Naive thymus-derived CD4-positive, alpha-beta T cell (primary cell): ENCODE measurements at regions not wholly inside any gene's neighbourhood (a gene's known extent, or its start where the extent isn't known, plus 50 kb on each side); places are given as distances from the start of the nearest gene placed in this dataset.

Experiments used
- ATAC-seq: fragments of 150-1000 bp; cut with Tn5 transposase; 2 replicates; pipeline ENCODE4 v1.10.0; 2021; ENCODE audit warnings: mild to moderate bottlenecking, moderate library complexity
- CTCF ChIA-PET: fragments of 350-600 bp; sonication (Branson Sonifier 250); formaldehyde crosslinking; loops from one replicate; lab custom pipeline; 2021; ENCODE audit warnings: antibody characterized with exemption; lab: Charles Lee
- POLR2A ChIA-PET: fragments of 350-600 bp; sonication (Branson Sonifier 250); formaldehyde crosslinking; loops from one replicate; lab custom pipeline; 2021; ENCODE audit warnings: antibody characterized with exemption, inconsistent platforms; lab: Charles Lee
- DNase-seq, 9 donors: peaks; one replicate each; pipeline versions ENCODE4 v3.0.0 to v3.0.0-alpha.2; 2020 to 2022; ENCODE audit warnings: mixed read lengths in 1 of 9
- H3K27ac ChIP-seq: one replicate; pipeline ENCODE4 v1.7.0; 2013; ENCODE audit warnings: mild to moderate bottlenecking, low read depth, low read length, moderate library complexity
- H3K27me3 ChIP-seq, 2 donors: one replicate each; pipeline ENCODE4 v1.7.0; 2013; ENCODE audit warnings: low read length in 2 of 2, mild to moderate bottlenecking in 2 of 2, moderate library complexity in 2 of 2; ENCODE audit not compliant: control insufficient read depth in 2 of 2, insufficient read depth in 2 of 2
- H3K36me3 ChIP-seq, 3 experiments: 1 replicate in 2 of 3; 2 replicates in 1 of 3; pipeline ENCODE4 v1.7.0; 2013; ENCODE audit warnings: low read length in 3 of 3, mild to moderate bottlenecking in 3 of 3, moderate library complexity in 1 of 3; ENCODE audit not compliant: insufficient read depth in 3 of 3, control insufficient read depth in 2 of 3
- H3K4me1 ChIP-seq, 2 donors: one replicate each; pipeline ENCODE4 v1.7.0; 2013; ENCODE audit warnings: low read length in 2 of 2, mild to moderate bottlenecking in 2 of 2, moderate library complexity in 1 of 2; ENCODE audit not compliant: control insufficient read depth in 2 of 2, insufficient read depth in 2 of 2
- H3K4me3 ChIP-seq: 2 replicates; pipeline ENCODE4 v1.7.0; 2013; ENCODE audit warnings: mild to moderate bottlenecking, low read length
- H3K9me3 ChIP-seq, 3 experiments: 1 replicate in 2 of 3; 2 replicates in 1 of 3; pipeline ENCODE4 v1.7.0; 2013; ENCODE audit warnings: low read length in 3 of 3; ENCODE audit not compliant: control insufficient read depth in 2 of 3
- H3K27ac Mint-ChIP-seq, 9 donors: one replicate each; pipeline ENCODE4 v1.8.0; 2020 to 2022; ENCODE audit warnings: mixed read lengths in 9 of 9, mild to moderate bottlenecking in 8 of 9, moderate library complexity in 5 of 9, inconsistent platforms in 2 of 9
- H3K27me3 Mint-ChIP-seq, 5 donors: one replicate each; pipeline ENCODE4 v1.8.0; 2021 to 2022; ENCODE audit warnings: mixed read lengths in 5 of 5, mild to moderate bottlenecking in 1 of 5
- H3K36me3 Mint-ChIP-seq, 5 donors: one replicate each; pipeline ENCODE4 v1.8.0; 2020 to 2022; ENCODE audit warnings: mixed read lengths in 5 of 5, mild to moderate bottlenecking in 3 of 5, inconsistent platforms in 1 of 5
- H3K4me1 Mint-ChIP-seq, 7 donors: one replicate each; pipeline ENCODE4 v1.8.0; 2020 to 2022; ENCODE audit warnings: mixed read lengths in 7 of 7, mild to moderate bottlenecking in 3 of 7, inconsistent platforms in 1 of 7
- H3K4me3 Mint-ChIP-seq, 10 donors: one replicate each; pipeline ENCODE4 v1.8.0; 2020 to 2022; ENCODE audit warnings: mild to moderate bottlenecking in 10 of 10, mixed read lengths in 10 of 10, moderate library complexity in 6 of 10, inconsistent platforms in 2 of 10
- H3K9me3 Mint-ChIP-seq, 11 donors: one replicate each; pipeline ENCODE4 v1.8.0; 2020 to 2022; ENCODE audit warnings: mixed read lengths in 11 of 11, mild to moderate bottlenecking in 4 of 11, inconsistent platforms in 1 of 11, moderate library complexity in 1 of 11
- intact Hi-C, 2 donors: fragments of 100-400 bp; cut with micrococcal nuclease; formaldehyde crosslinking; loops; one replicate each; pipeline ENCODE4 v1.15.1; 2023

GRCh38 chr4:125388613-125389012 lies 73.9 kb downstream of the FAT4 start:
- Histone ChIP-seq H3K4me1 (no peaks in the 10 kb centered on the region), H3K27ac (no peak overlapping the region), H3K4me3 (no peak overlapping the region), H3K27me3 (no peaks in the 10 kb centered on the region), H3K36me3 (no peaks in the 10 kb centered on the region), H3K9me3 (no peaks in the 10 kb centered on the region)
- Mint-ChIP-seq H3K27me3 (no peaks in the 10 kb centered on the region), H3K4me1 (peaks cover 0 to 3% (median 0%) of the 10 kb centered on the region in 7 donors), H3K27ac (no peak overlapping the region), H3K36me3 (no peaks in the 10 kb centered on the region), H3K9me3 (peaks cover 0 to 17% (median 0%) of the 10 kb centered on the region in 11 donors), H3K4me3 (no peak overlapping the region)
- ChIA-PET POLR2A (no interaction called here), CTCF (no interaction called here)
- intact Hi-C loops, result no loop called here
- DNase-seq (no peak), ATAC-seq (no peak)

GRCh38 chr4:125389713-125390112 lies 75.0 kb downstream of the FAT4 start:
- Mint-ChIP-seq H3K9me3 (peaks cover 0 to 17% (median 0%) of the 10 kb centered on the region in 11 donors), H3K27ac (no peak overlapping the region), H3K27me3 (no peaks in the 10 kb centered on the region), H3K4me1 (peaks cover 0 to 3% (median 0%) of the 10 kb centered on the region in 7 donors), H3K36me3 (no peaks in the 10 kb centered on the region), H3K4me3 (no peak overlapping the region)
- H3K4me3 ChIP-seq, result no peak overlapping the region
- POLR2A ChIA-PET, result no interaction called here
- H3K27ac ChIP-seq, result no peak overlapping the region
- no peaks in the 10 kb centered on the region for H3K27me3 ChIP-seq
- DNase-seq (no peak), ATAC-seq (no peak)
- intact Hi-C loops, result no loop called here
- no peaks in the 10 kb centered on the region for H3K4me1 ChIP-seq
- no peaks in the 10 kb centered on the region for H3K9me3 ChIP-seq
- H3K36me3 ChIP-seq, result no peaks in the 10 kb centered on the region
- CTCF ChIA-PET, result no interaction called here

GRCh38 chr4:125390126-125390525 lies 75.4 kb downstream of the FAT4 start:
- Histone ChIP-seq H3K4me1 (no peaks in the 10 kb centered on the region), H3K4me3 (no peak overlapping the region), H3K36me3 (no peaks in the 10 kb centered on the region), H3K9me3 (no peaks in the 10 kb centered on the region), H3K27me3 (no peaks in the 10 kb centered on the region), H3K27ac (no peak overlapping the region)
- intact Hi-C loops, result no loop called here
- DNase-seq (no peak), ATAC-seq (no peak)
- CTCF ChIA-PET, result no interaction called here
- H3K36me3 Mint-ChIP-seq, result no peaks in the 10 kb centered on the region
- H3K4me1 Mint-ChIP-seq, result peaks cover 0 to 3% (median 0%) of the 10 kb centered on the region in 7 donors
- H3K9me3 Mint-ChIP-seq, result peaks cover 0 to 17% (median 0%) of the 10 kb centered on the region in 11 donors
- no peak overlapping the region for H3K4me3 Mint-ChIP-seq
- H3K27me3 Mint-ChIP-seq, result no peaks in the 10 kb centered on the region
- POLR2A ChIA-PET, result no interaction called here
- no peak overlapping the region for H3K27ac Mint-ChIP-seq

- POLR2A ChIA-PET, result no interaction called here
- Histone ChIP-seq H3K36me3 (no peaks in the 10 kb centered on the region), H3K4me1 (no peaks in the 10 kb centered on the region), H3K9me3 (no peaks in the 10 kb centered on the region), H3K4me3 (no peak overlapping the region), H3K27me3 (no peaks in the 10 kb centered on the region), H3K27ac (no peak overlapping the region)
- intact Hi-C loops, result no loop called here
- no peak overlapping the region for H3K27ac Mint-ChIP-seq
- CTCF ChIA-PET, result no interaction called here
- H3K36me3 Mint-ChIP-seq, result no peaks in the 10 kb centered on the region
- H3K27me3 Mint-ChIP-seq, result no peaks in the 10 kb centered on the region
- H3K9me3 Mint-ChIP-seq, result peaks cover 0 to 17% (median 0%) of the 10 kb centered on the region in 11 donors
- H3K4me3 Mint-ChIP-seq, result no peak overlapping the region
- ATAC-seq (no peak), DNase-seq (no peak)
- peaks cover 0 to 3% (median 0%) of the 10 kb centered on the region in 7 donors for H3K4me1 Mint-ChIP-seq
These were observed 76.0 kb downstream of the FAT4 start for GRCh38 chr4:125390727-125391126.

- Mint-ChIP-seq H3K4me1 (peaks cover 0 to 3% (median 0%) of the 10 kb centered on the region in 7 donors), H3K36me3 (no peaks in the 10 kb centered on the region), H3K9me3 (peaks cover 0 to 8% (median 0%) of the 10 kb centered on the region in 11 donors), H3K27me3 (no peaks in the 10 kb centered on the region), H3K27ac (no peak overlapping the region), H3K4me3 (no peak overlapping the region)
- ChIA-PET CTCF (no interaction called here), POLR2A (no interaction called here)
- H3K9me3 ChIP-seq, result no peaks in the 10 kb centered on the region
- intact Hi-C loops, result no loop called here
- H3K36me3 ChIP-seq, result no peaks in the 10 kb centered on the region
- H3K27ac ChIP-seq, result no peak overlapping the region
- no peaks in the 10 kb centered on the region for H3K4me1 ChIP-seq
- no peaks in the 10 kb centered on the region for H3K27me3 ChIP-seq
- no peak for ATAC-seq
- H3K4me3 ChIP-seq, result no peak overlapping the region
- DNase-seq, result no peak
These were observed 77.9 kb downstream of the FAT4 start for GRCh38 chr4:125392694-125393093.

GRCh38 chr4:125393825-125394224 lies 79.1 kb downstream of the FAT4 start:
- ChIA-PET POLR2A (no interaction called here), CTCF (no interaction called here)
- no peak overlapping the region for H3K27ac ChIP-seq
- peaks cover 0 to 8% (median 0%) of the 10 kb centered on the region in 11 donors for H3K9me3 Mint-ChIP-seq
- H3K27ac Mint-ChIP-seq, result no peak overlapping the region
- H3K4me1 Mint-ChIP-seq, result peaks cover 0 to 3% (median 0%) of the 10 kb centered on the region in 7 donors
- no peaks in the 10 kb centered on the region for H3K9me3 ChIP-seq
- H3K36me3 Mint-ChIP-seq, result no peaks in the 10 kb centered on the region
- DNase-seq, result no peak
- no peaks in the 10 kb centered on the region for H3K36me3 ChIP-seq
- H3K4me3 ChIP-seq, result no peak overlapping the region
- H3K27me3 ChIP-seq, result no peaks in the 10 kb centered on the region
- H3K4me3 Mint-ChIP-seq, result no peak overlapping the region
- ATAC-seq, result no peak
- no peaks in the 10 kb centered on the region for H3K27me3 Mint-ChIP-seq
- no peaks in the 10 kb centered on the region for H3K4me1 ChIP-seq
- intact Hi-C loops, result no loop called here

GRCh38 chr4:125397226-125397625 lies 82.5 kb downstream of the FAT4 start:
- no peaks in the 10 kb centered on the region for H3K4me1 ChIP-seq
- Mint-ChIP-seq H3K9me3 (peaks cover 0 to 2% (median 0%) of the 10 kb centered on the region in 11 donors), H3K27ac (no peak overlapping the region), H3K4me1 (peaks cover 0 to 3% (median 0%) of the 10 kb centered on the region in 7 donors), H3K27me3 (no peaks in the 10 kb centered on the region), H3K36me3 (no peaks in the 10 kb centered on the region), H3K4me3 (no peak overlapping the region)
- no peak for ATAC-seq
- POLR2A ChIA-PET, result no interaction called here
- DNase-seq, result no peak
- peaks cover 0 to 3% of the 10 kb centered on the region in 2 donors for H3K27me3 ChIP-seq
- H3K4me3 ChIP-seq, result no peak overlapping the region
- H3K36me3 ChIP-seq, result no peaks in the 10 kb centered on the region
- no peak overlapping the region for H3K27ac ChIP-seq
- intact Hi-C loops, result no loop called here
- CTCF ChIA-PET, result no interaction called here
- H3K9me3 ChIP-seq, result no peaks in the 10 kb centered on the region
